Pancreas (tissue), 10 donors: ENCODE measurements at regions not wholly inside any gene's neighbourhood (a gene's known extent, or its start where the extent isn't known, plus 50 kb on each side); places are given as distances from the start of the nearest gene placed in this dataset.

Experiments
- ATAC-seq, 4 donors: fragments of 200-7000 bp; cut with Tn5 transposase; one replicate each; pipeline versions ENCODE4 v1.8.0 to v1.9.1; 2020; ENCODE audit warnings: mild to moderate bottlenecking in 4 of 4, moderate library complexity in 4 of 4
- DNase-seq, 6 donors: peaks; one replicate each; pipeline ENCODE4 v3.0.0-alpha.2; 2020
- FAIRE-seq: peaks from 2 replicates; lab custom pipeline; 2012; peaks lifted over from hg19 to GRCh38; lab: Jason Lieb, UNC
- H3K27ac ChIP-seq, 4 donors: fragments of 200-600 bp; sonication (generic); 1 replicate in 3 of 4; 2 replicates in 1 of 4; pipeline versions ENCODE4 v1.5.0 to v1.8.0; 2020
- H3K27me3 ChIP-seq, 4 donors: fragments of 200-600 bp; one replicate each; pipeline ENCODE4 v1.8.0; 2021
- H3K36me3 ChIP-seq, 3 donors: fragments of 200-600 bp; sonication (generic) in 1 of 3; one replicate each; pipeline versions ENCODE4 v1.5.0 to v1.8.0; 2020 to 2021
- H3K4me1 ChIP-seq, 3 donors: fragments of 200-600 bp; one replicate each; pipeline ENCODE4 v1.8.0; 2021
- H3K4me3 ChIP-seq, 4 donors: fragments of 200-600 bp; sonication (generic) in 2 of 4; one replicate each; pipeline versions ENCODE4 v1.5.0 to v1.8.0; 2020 to 2021
- H3K9me3 ChIP-seq, 4 donors: fragments of 200-600 bp; one replicate each; pipeline ENCODE4 v1.8.0; 2021
- CTCF ChIP-seq, 4 donors: fragments of 200-600 bp; sonication (generic) in 3 of 4; IDR thresholded peaks; one replicate each; pipeline versions ENCODE4 v1.5.0 to v1.8.0; 2021; ENCODE audit warnings: antibody characterized with exemption in 4 of 4
- WGBS, 2 donors: extraction: QIAGEN DNeasy Blood & Tissue Kit; methylation state at CpG; one replicate each; pipeline ENCODE4 v1.1.7; 2013; 5-methylcytosine and 5-hydroxymethylcytosine counted together
- intact Hi-C, 3 donors: fragments of 100-400 bp; cut with DNase I; formaldehyde crosslinking; loops; one replicate each; pipeline versions ENCODE4 v1.11.1 to v1.14.2; 2022
- donor health status: healthy with polysubstance abuse.
- donor health status: DM: no; HTN: no; CAD: no; lungs with moderate emphysema.
- donor health status: DM: no; HTN: no; CAD: no.
- donor health status: control.
- donor health status: control.
- donor health status: Bipolar disorder and iron deficiency.
- donor health status: DM: yes; HTN: yes; CAD: no.
- donor health status: DM: no; HTN: no; CAD: no.
- donor health status: DM: no; HTN: no; CAD: no.
- donor health status: DM: yes; HTN: yes; CAD: no.

DNA sequence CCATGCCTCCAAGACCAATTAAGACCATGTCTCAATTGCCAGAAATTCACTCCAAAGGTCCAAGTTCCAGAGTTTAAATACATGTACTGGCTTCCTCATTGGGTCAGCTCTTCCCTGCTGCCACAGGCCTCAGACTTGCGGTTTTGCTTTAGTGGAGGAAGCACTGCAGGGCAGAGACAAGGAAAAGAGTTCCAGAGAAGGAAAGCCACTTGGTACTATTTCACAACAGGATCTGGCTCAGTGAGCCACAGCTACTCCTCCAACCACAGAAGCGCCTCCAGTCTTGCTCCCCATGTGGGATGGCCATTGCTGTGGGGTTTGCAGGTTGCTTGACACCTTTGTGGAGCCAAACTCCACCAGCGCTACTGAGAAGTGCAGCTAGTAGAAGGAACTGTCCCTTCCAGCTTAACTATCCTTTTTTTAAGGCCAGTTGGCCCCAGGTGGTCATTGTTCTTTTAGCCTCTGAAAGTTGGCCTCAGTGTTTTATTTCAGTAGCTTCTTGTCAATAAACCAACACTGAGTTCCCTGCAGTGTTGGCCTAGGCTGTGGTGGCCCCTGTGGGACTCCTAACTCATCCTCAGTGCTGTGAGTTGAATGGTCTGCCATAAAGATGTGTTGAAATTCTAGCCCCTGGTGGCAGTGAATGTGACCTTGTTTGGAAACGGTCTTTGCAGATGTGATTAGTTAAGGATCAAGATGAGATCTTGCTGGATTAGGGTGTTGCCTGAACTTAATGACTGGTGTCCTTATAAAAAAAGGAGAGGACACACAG, 93.7 kb upstream of the DAP start:
- no peaks in the 10 kb centered on the region for H3K4me1 ChIP-seq

GRCh38 chr5:10853154-10853553, 92.1 kb upstream of the DAP start:
- Histone ChIP-seq H3K4me1 (no peaks in the 10 kb centered on the region), H3K27ac (no peak overlapping the region), H3K4me3 (no peak overlapping the region), H3K27me3 (no peaks in the 10 kb centered on the region), H3K9me3 (no peaks in the 10 kb centered on the region), H3K36me3 (no peaks in the 10 kb centered on the region)
- ATAC-seq (no peak), FAIRE-seq (no peak), DNase-seq (no peak)
- no peak for TF ChIP-seq CTCF (IDR thresholded peaks at IDR 0.05)
- WGBS, 2 donors = 78 to 85% methylated on average over 3 of the region's 3 CpGs
- intact Hi-C loops = loop anchor here in 2 of 3 donors (10.0 kb wide), 1 partner anchor 158 kb away; no protein-coding TSS in a partner anchor

More for the DNA sequence above, 93.7 kb upstream of the DAP start:
- no peaks in the 10 kb centered on the region for H3K36me3 ChIP-seq
- no peak overlapping the region for H3K4me3 ChIP-seq
- TF ChIP-seq CTCF (IDR thresholded peaks at IDR 0.05) = no peak
- H3K27ac ChIP-seq = no peak overlapping the region
- ATAC-seq (peak in 3 of 4 donors; percentile 46 to 64 (median 54)), DNase-seq (no peak), FAIRE-seq (no peak)
- H3K27me3 ChIP-seq = no peaks in the 10 kb centered on the region
- intact Hi-C loops = loop anchor here in 2 of 3 donors (10.0 kb wide), 1 partner anchor 160 kb away; no protein-coding TSS in a partner anchor
- 81 to 83% methylated on average over 4 of the region's 4 CpGs for WGBS, 2 donors
- no peaks in the 10 kb centered on the region for H3K9me3 ChIP-seq

DNA sequence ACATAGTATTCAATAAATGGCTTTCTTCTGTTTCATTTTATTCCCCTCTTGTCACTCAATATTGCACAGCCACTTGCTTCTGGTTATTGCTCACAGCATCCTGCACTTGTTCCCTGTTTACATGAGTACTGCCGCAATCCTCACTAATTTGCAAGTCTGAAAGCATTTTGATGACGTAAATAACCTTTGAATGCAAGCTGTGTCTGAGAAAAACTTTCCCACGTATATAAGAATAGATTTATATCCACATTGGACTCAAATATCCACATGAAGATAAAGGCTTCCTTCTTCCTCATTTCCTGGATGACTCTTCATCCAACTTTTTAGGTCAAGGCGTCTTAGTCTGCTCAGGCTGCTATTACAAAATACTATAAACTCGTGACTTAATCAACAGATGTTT, 88.2 kb upstream of the DAP start:
- intact Hi-C loops = no loop called here
- H3K9me3 ChIP-seq = no peaks in the 10 kb centered on the region
- no peaks in the 10 kb centered on the region for H3K27me3 ChIP-seq
- no peak overlapping the region for H3K27ac ChIP-seq
- no peaks in the 10 kb centered on the region for H3K4me1 ChIP-seq
- FAIRE-seq (no peak), ATAC-seq (peak; percentile 24 to 90 (median 74)), DNase-seq (peak in 1 of 6 donors; percentile 22)
- WGBS, 2 donors = 35 to 43% methylated on average over 5 of the region's 5 CpGs
- H3K36me3 ChIP-seq = no peaks in the 10 kb centered on the region
- TF ChIP-seq CTCF (IDR thresholded peaks at IDR 0.05) = no peak
- H3K4me3 ChIP-seq = no peak overlapping the region

- ATAC-seq = no peak
- Histone ChIP-seq H3K27me3 (no peaks in the 10 kb centered on the region), H3K4me1 (no peaks in the 10 kb centered on the region), H3K4me3 (no peak overlapping the region), H3K27ac (no peak overlapping the region), H3K9me3 (no peaks in the 10 kb centered on the region), H3K36me3 (no peaks in the 10 kb centered on the region)
- intact Hi-C loops = no loop called here
- no peak for TF ChIP-seq CTCF (IDR thresholded peaks at IDR 0.05)
- 73 to 76% methylated on average over 4 of the region's 4 CpGs for WGBS, 2 donors
- DNase-seq = no peak
- no peak for FAIRE-seq
These were observed 83.0 kb upstream of the DAP start for GRCh38 chr5:10844016-10844415.

DNA sequence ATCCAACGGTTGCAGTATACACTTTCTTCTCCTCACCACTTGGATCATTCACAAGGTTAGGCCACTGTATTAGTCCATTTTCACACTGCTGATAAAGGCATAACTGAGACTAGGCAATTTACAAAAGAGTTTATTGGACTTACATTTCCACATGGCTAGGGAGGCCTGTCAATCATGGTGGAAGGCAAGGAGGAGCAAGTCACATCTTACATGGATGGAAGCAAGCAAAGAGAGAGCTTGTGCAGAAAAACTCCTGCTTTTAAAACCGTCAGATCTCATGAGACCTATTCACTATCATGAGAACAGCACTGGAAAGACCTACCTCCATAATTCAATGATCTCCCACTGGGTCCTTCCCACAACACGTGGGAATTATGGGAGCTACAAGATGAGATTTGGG, 81.8 kb upstream of the DAP start:
- no peaks in the 10 kb centered on the region for H3K4me1 ChIP-seq
- H3K4me3 ChIP-seq = no peak overlapping the region
- WGBS, 2 donors = 85 to 86% methylated on average over 3 of the region's 3 CpGs
- intact Hi-C loops = no loop called here
- DNase-seq (no peak), FAIRE-seq (no peak), ATAC-seq (no peak)
- no peak overlapping the region for H3K27ac ChIP-seq
- no peak for TF ChIP-seq CTCF (IDR thresholded peaks at IDR 0.05)
- no peaks in the 10 kb centered on the region for H3K36me3 ChIP-seq
- no peaks in the 10 kb centered on the region for H3K27me3 ChIP-seq
- no peaks in the 10 kb centered on the region for H3K9me3 ChIP-seq
